Erythroblast (primary cell): ENCODE measurements at regions not wholly inside any gene's neighbourhood (a gene's known extent, or its start where the extent isn't known, plus 50 kb on each side); places are given as distances from the start of the nearest gene placed in this dataset.

Experiments used
- GATA1 ChIP-seq: IDR thresholded peaks from 2 replicates; pipeline ENCODE4 v1.6.1; 2011; ENCODE audit warnings: low read depth, mild to moderate bottlenecking, control low read depth, low read length, moderate library complexity
- POLR2A ChIP-seq: IDR thresholded peaks from 2 replicates; pipeline ENCODE4 v1.6.1; 2011; ENCODE audit warnings: mild to moderate bottlenecking, low read length

- TF ChIP-seq POLR2A: no peak
- no peak for TF ChIP-seq GATA1
These were observed 176.9 kb downstream of the BTG1 start for GRCh38 chr12:91968777-91969171.
